SK-N-SH (cell line): ENCODE measurements at regions not wholly inside any gene's neighbourhood (a gene's known extent, or its start where the extent isn't known, plus 50 kb on each side); places are given as distances from the start of the nearest gene placed in this dataset.

Experiments
- CTCF ChIP-seq: fragments of 200-600 bp; sonication (generic); IDR thresholded peaks from 2 replicates; pipeline ENCODE4 v1.6.1; 2017; ENCODE audit warnings: antibody characterized with exemption, mild to moderate bottlenecking, moderate library complexity
- RAD21 ChIP-seq: IDR thresholded peaks from 2 replicates; pipeline ENCODE4 v1.6.1; 2012; ENCODE audit warnings: mild to moderate bottlenecking, low read length
- TAF1 ChIP-seq: IDR thresholded peaks from 2 replicates; pipeline ENCODE4 v1.6.1; 2012; ENCODE audit warnings: low read depth, mild to moderate bottlenecking, low read length, moderate library complexity, borderline replicate concordance

- TF ChIP-seq CTCF (no peak), TAF1 (no peak), RAD21 (no peak)
These were observed 828.8 kb downstream of the TMTC2 start for GRCh38 chr12:83515306-83516026.
